GM18870 (cell line): ENCODE measurements at regions not wholly inside any gene's neighbourhood (a gene's known extent, or its start where the extent isn't known, plus 50 kb on each side); places are given as distances from the start of the nearest gene placed in this dataset.
"Not testable (repeated sequence)": the region's sequence is repeated elsewhere in the genome, so short reads cannot be mapped to it uniquely, and the experiment has no call there.

Experiments
- ATAC-seq: cut with Tn5 transposase; IDR thresholded peaks from one replicate; pipeline ENCODE4 v1.9.1; 2021; ENCODE audit warnings: moderate library complexity; ENCODE audit not compliant: unreplicated experiment

DNA sequence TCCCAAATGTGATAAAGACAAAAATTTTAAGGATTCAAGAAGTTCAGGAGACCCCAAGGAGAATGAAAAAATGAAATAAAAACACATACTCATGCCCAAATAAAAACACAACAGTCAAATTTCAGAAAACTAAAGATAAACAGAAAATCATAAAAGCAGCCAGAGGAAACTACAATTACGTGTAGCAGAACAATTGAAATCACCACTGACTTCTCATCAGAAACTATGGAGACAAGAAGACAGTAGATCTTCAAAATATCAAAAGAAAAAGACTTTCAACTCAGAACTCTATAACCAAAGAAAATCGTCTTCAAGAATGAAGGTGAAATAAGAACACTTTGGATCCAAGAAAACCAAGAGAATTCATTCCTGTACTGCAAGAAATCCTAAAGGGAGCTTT is 54.9 kb downstream of the DIO3 start:
- ATAC-seq = no peak

DNA sequence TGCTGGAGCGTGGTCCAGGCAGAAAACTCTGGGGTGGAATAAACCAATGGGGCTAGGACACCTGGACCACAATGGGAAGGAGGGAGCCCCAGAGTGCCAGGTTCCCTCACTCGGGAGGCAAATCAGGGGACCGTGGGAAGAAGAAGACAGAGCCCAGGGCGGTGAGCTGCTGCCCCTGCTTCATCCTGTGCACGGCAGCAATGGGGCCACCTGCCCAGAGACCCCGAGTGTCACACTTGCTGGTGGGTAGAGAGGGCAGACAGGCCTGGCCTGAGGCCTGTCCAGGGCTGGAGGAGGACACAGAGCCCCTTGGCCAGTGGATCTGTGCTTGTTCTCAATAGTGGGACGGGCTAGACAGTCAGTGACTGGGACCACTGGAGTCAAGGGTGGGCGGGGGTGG is 58.2 kb downstream of the DIO3 start:
- ATAC-seq = no peak

DNA sequence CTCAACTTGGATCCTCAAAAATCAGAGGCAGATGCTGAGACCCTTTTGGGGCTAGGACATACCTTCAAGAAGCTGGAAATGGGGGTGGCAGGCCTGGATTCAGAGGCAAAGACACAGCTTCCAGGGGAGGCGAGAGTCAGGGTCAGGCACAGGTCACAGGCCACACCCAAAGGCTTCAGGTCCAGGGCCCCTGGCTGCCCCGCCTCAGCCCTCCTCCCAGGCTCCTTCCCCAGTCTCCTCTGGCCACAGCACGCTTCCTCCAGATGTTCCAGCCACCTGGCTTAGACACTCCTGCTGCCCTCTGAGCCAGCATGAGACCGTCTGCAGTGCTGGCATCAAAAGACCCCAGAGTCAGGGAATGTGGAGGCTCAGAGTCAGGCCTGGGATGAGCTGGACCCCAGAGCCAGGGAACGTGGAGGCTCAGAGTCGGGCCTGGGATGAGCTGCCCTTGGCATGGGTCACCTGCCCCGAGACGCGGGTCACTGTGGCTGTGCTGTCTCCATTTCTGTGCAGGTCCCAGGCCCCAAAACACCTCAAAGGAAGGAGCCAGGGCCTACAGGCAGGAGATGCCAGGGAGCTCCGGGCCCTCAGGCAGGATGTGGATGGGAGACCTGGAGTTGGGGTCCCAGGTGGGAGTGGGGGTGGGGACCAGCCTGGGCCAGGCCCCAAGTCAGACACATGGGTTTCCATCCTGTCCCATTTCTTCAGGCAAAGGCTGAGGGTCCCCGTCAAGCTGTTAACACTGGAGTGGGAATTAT is 58.9 kb downstream of the DIO3 start:
- no peak for ATAC-seq

DNA sequence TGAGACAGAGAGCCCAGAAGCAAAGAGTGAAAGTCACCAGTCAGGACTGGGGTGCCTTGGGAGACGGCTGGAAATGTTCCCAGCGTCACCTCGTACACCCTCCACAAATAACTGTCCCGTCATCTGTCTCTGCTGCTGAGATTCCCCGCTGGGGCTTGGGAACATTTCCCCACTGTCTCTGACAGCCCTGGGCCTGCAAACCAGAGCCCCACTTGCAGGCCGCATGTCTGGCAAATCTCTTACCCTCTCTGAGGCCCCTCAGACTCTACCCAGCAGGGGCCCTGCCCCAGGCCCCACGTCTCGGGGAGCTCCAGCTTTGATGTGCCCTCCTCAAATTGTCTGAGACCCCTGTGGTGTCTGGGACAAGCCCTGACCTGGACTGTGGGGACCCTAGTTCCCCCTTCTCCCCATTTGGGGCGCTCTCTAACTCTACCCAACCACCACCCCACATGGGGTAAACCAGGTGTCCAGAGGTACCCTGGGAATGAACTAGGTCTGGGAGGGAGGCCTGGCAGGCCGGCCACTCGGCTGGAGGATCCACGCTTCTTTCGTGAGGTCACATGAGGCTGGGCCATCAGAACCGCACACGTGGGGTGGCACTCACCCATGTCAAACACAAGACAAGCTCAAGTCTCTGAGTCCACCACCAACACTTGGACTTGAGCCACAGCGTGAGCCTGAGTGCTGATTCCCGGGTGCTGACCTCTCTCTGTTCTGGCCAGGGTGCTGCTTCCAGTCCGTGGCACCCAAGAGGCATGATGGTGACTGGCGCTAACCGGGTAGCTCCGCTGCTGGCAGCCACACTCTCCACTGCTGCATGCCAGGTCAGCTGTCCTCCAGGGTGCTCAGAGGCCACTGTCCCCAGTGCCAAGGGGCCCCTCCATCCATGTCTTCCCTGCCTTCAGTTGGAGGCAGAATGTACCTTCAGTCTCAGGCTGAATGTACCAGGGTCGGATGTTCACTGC is 59.8 kb downstream of the DIO3 start:
- ATAC-seq = no peak

DNA sequence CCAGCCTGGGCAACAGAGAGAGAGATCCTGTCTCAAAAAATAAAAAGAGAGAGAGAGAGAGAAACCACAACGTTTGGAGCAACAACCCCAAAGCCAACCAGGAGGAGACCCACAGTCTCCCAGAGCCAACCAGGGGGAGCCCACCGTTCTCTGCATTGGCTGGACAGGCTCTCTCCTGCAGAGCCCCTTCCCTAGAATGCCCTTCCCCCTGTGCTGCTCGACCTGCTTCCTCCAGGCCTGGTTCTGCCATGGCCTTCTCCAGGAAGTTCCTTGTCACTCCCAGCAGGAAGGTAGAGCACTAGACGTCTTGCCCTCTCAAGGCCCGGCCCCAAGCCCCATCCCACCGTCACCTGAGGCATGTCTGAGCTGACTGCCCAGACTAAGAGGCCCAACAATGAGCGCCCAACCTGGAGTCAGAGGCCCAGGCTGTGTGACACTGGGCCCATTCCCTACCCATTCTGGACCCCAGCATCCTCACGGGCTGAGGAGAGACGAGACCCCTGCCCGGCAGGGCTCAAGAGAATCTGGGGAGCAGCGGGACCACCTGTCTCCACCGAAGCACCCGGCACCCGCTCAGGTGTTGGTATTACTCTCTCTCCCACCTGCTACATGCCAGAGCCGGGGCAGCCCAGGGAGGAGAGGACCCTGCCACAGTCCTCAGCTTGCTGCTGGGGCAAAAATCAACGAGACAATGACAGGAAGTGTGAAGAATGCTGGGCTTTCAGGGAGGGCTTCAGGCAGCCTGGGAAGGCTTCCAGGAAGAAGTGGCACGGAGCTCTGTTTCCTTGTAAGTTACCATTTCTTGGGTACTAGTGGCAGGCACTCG is 61.2 kb downstream of the DIO3 start:
- no peak for ATAC-seq

DNA sequence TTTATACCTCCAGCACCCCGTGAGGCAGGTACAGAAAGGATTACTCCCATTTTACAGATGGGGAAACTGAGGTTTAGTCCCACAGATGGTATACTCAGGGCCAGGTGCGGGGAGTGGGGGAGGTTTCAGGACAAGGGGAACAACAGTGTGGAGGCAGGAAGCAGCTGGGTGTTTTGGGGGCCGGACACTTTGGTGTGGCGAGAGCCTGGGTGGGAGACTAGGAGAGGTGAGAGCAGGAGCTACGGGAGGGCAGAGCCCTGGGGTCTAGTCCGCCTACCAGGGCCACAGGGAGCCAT is 61.7 kb downstream of the DIO3 start:
- ATAC-seq = no peak

DNA sequence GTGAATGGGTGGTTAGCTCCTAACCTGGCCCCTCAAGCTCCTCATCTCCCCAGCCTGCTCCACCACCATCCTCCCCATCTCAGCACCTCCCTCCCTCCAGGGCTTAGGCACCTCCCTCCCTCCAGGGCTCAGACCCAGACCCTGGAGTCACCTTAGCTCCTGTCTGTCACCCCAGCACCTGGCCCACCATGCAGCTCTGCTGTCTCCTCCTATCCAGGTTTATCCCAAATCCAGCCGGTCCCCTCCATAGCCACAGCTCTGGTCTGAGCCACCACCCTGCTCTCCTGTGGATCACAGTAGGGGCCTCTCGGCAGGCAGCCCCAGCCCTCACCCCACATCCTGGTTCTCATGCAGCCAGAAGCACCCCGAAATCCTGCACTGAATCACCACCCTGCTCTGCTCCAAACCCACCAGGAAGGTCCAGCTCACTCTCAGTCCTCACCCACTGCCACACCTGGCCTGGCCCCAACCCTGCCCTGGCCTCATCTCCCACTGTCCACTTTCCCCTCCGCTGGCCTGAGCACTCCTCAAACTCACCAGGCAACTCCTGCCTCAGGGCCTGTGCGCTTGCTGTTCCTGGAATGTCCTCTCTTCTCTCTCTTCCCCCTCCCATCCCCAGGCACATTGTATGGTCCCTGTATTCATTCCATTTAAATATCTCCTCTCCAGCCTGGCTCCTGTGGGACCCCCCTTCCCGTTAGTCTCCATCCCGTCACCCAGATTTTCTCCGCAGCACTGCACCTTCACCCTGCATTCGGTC is 62.6 kb downstream of the DIO3 start:
- no peak for ATAC-seq

DNA sequence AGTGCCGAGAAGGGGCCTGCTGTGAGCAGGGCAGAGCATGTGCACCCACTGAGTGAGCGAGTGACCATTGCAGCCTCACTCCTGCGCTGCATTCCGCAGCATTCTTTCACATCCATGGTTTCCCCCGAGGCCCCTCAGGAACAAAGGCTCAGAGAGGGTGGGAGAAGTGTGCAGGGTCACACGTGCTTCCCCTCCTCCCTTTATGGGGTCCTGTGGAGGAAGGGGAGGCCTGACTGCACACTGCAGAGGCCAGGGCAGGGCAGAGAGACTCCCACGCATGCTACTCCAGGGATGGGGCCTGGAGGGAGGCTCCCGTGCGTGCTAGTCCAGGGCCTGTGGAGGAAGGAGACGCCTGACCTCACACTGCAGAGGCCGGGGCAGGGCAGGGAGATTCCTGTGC is 63.2 kb downstream of the DIO3 start:
- no peak for ATAC-seq

DNA sequence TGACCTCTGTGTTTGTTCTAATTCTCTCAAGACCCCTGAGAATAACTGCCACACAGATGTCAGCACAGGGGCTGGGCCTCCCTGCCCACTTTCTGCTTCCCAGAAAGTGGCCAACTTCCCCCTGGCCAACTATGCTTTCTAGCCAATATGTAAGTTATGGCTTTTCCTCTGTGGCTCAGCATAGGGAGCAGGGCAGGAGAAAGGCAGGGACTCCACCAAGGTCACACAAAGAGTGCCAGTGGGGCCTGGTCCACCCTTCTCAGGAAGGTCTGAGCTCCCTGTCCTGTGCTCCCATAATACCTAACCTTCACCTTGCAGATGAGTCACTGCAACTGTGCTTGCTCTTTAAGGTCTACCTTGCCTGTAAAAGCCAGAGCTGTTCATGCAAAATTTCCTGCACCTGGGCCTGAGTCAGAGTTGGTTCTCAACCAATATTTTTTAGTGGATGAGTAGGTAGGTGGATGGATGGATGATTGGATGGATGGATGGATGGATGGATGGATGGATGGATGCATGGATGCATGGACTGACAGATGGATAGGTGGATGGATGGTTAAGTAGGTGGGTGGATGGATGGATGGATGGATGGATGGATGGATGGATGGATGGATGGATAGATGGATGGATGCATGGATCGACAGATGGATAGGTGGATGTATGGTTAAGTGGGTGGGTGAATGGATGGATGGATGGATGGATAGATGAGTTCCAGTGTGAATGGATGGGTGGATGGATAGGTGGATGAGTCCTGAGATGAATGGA is 64.2 kb downstream of the DIO3 start:
- no peak for ATAC-seq

DNA sequence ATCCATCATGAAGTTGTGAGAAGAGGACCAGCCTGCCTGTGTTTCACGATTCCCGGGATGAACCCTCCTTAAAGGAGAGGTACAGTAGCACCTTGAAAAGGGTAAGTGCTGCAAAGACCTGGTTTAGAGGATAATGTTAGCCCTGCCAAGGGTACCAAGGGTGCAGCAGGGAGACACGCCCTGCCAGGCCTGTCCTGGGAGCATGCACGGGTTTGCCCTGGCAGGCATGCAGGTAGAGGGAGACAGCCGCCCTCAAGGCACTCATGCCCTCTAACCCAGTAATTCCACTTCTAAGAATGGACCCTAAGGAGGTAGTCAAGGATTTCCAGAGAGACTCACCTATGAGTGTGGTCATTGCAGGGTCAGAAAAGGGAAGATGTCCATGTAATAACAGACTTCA is 65.0 kb downstream of the DIO3 start:
- no peak for ATAC-seq

DNA sequence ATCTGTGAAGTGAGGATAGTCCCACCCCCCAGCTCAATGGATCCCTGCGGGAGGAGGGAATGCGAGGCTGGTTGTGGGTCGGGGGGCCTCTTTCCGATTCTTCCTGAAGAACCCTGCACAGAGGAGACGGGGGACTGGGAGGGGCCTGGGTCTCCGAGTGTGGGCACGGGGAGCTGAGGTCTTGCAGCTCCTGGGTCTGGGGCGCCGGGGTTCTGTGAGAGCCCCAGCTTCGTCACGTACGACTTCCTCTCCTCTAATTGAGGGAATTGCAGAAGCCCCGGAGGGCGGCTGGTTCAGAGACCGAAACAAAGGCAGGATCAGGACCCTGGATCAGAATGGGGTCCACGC is 66.6 kb downstream of the DIO3 start:
- no peak for ATAC-seq

DNA sequence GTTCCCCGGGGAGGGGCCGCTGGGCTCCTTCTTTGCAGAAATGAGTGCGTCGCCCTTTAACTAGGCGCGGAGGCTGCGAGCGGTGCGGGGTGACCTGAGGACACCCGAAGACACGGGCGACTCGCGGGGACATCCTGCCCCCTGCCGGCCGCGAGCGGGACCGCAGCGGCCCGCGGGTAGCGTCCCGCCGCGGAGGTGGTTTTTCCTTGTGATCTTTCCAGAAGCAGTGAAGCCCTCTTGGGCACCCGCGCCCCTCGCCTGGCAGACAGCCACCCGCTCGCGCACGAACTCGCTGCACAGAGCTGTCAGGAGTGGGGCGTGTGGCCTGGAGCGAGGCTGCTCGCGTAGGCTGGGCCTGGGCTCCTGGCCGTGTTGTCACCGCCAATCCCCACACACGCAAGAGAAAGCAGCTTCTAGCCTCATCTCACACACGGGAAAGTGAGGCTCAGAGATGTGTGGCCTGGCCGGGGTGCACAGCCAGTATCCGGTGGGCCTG is 67.2 kb downstream of the DIO3 start:
- no peak for ATAC-seq

DNA sequence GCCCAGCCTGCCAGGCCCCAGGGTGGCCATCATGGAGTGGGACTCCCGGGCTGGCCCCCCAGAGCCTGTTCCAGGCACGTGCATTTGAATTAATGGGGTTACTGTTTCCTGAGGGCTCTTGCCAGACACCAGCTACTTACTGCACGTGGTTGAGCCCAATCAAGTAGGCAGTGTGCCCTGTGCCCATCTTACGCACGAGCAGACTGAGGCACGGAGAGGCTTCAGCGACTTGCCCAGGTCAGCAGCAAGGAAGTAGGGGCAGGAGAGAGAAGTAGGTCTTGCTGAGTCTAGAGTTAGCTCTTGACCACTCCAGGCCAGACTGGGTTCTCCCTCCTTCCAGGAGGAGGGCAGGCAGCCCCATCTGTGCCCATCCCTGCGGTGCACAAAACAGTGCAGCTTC is 67.7 kb downstream of the DIO3 start:
- no peak for ATAC-seq

DNA sequence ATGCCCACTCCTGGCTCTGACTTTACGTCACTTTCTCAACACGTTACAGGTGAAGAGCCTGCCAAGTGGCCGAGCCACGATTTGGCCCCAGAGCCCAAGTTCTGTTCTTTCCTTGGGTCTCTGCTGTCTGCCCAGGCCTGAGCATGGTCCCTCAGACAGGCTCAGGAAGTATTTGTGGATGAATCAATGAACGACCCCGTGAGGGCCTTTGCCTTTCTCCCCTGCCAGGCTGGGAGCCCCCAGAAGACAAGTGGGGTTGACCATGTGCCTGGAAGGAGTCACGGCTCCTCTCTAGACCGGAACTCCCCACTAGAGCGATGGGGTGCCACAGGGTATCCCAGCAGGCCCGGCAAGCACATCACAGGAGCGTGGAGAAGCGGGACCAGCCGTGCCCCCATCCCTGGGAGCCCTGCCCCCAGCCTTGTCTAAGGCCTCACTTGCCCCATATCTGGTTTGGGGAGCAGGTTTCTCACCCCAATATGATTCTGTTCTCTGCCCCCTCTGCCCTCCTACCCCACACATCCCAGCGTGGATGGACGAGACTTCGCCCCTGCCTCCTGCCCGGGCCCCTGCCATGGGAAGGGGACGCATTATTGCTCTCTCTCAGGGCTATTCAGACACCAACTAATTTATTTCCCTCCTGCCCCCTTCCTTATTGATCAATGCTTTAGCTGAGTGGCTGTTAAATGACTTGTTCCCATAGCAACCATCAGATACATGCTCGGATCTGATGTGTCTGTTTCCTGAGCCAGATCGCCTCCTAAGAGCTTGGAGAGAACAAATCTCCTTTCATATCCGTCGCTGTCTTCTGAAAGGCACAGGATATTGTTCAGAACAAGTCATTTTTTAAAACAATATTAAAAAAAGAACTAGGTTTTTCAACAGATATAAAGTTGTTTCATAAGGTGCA is 69.0 kb downstream of the DIO3 start:
- ATAC-seq = no peak

DNA sequence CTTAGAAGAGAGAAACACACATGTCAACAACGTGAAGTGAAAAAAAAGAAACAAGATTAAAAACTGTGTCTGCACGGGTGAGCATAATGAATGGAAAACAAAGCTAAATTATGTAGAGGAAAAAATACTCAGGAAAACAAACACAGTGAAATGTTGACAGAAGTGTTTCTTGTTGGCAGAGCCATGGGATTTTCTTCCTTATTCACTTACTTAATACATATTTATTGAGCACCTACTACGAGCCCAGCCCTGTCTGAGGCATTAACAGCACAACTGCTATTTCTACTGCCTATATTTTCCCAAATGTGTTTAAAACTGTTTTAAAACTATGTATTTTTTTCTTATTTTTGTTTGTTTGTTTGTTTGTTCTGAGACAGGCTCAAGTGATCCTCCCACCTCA is 69.9 kb downstream of the DIO3 start:
- ATAC-seq = no peak

DNA sequence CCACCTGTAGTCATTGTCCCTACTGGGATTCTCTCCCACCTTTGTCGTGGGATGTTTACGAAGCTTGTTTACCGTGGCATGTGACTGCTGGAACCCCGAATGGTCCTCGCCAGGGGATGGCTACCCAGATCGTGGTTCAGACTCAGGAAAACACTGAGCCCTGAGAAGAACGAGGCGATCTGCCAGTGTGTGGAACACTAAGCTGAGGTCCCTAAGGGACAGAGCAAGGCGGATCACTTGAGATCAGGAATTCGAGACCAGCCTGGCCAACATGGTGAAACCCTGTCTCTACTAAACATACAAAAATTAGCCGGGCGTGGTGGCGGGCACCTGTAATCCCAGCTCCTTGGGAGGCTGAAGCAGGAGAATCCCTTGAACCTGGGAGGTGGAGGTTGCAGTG is 70.7 kb downstream of the DIO3 start:
- not testable (repeated sequence) for ATAC-seq

DNA sequence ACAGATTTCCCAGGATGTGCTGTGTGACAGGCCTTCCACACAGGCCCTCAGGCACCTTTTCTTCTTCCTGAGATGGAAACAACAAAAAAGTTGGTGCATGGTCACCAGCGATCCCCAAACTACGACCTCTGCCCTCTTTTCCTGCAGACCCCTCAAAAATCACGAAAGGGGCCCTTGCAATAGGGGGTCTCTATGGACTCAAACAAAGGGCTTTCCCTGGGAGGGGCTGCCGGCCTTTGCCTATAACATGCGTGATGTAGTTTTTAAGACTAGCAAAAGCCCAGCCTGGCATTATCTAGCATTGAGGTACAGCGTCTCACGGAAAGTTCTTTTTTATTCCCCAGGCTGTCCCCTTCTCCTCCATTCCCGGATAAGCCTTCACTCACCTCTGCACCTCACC is 71.2 kb downstream of the DIO3 start:
- ATAC-seq = no peak

DNA sequence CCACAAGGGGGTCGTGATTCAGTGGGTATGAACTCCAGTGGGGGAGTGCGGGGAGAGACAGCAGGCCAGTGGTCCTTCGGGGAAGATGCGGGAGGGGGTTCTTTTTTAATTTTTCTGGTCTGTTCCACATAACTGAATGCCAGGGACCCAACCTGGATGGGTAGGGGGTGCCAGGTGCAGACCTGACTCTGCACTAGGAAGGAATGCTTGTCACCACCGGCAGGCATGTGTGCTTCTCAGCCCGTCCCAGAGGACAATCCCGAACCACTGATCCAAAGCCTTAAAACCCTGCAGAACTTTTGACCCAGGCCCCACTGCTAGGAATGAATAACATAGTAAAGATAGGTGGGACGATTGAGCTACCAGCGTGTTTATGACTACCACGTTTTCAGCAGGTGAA is 72.0 kb downstream of the DIO3 start:
- ATAC-seq = no peak
